HuH-7.5 (cell line): ENCODE measurements at regions not wholly inside any gene's neighbourhood (a gene's known extent, or its start where the extent isn't known, plus 50 kb on each side); places are given as distances from the start of the nearest gene placed in this dataset.

Experiments used
- DNase-seq: peaks from one replicate; pipeline ENCODE4 v3.0.0; 2011; ENCODE audit warnings: low spot score

DNA sequence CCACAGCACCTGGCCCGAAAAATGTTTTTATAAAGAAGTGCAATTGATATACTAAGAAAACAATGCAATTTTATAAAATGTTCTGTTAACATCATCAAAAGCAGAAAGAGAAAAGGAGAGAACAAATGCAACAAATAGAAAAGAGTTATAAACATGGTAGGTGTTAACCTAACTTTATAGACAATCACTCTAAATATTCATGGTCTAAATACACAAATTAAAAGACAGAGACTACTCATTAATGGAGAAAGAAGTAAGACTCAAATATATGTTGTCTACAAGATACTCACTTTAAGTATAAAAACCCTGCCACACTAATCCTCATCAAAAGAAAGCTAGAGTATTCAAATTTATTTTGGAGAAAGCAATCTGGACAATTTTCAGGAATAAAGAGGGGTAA is 425.3 kb upstream of the ANKRD30A start:
- no peak for DNase-seq

DNA sequence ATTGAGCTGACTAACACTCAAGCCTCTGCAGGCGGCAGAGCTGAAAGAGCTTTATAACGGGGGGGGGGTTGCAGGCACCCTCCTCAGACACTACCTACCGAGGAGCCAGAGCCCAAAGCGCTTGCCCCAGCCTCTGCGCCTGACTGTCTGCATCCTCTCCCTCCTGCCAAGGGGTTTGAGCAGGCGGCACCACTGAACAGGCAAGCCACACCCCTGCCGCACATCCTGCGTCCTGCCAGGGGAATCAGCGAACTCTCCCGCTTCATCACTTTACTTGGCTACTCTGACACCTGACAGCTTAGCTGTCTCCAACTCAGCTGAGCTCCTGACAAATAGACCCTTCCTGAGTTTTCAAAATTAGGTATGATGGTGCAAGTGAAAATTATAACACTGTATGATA is 432.6 kb upstream of the ANKRD30A start:
- DNase-seq: no peak

- no peak for DNase-seq
Observed at GRCh38 chr10:36688717-36689116, 436.7 kb upstream of the ANKRD30A start.

- no peak for DNase-seq
Observed at GRCh38 chr10:36683421-36683820, 442.0 kb upstream of the ANKRD30A start.

GRCh38 chr10:36681751-36682632 is 443.4 kb upstream of the ANKRD30A start:
- peak; percentile 11 for DNase-seq

DNA sequence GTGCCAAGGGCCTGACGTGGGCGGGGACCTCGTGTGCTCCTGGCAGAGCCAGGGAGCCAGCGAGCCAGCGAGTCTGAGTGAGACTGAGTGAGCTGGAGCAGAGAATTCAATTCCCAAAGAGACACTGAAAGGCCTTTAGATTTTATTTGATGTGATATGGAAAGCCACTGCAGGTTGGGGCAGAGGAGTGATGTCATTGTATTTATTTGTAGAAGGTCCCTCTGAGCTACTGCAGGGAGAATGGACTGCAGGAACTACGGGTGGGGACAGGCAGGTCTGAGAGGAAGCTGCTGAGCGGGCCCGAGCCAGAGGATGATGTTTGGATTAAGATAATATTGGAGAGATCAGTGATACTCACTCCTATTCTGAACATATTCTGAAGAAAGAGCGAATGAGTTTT is 445.8 kb upstream of the ANKRD30A start:
- no peak for DNase-seq

GRCh38 chr10:36677431-36677768 is 448.0 kb upstream of the ANKRD30A start:
- DNase-seq: no peak

DNA sequence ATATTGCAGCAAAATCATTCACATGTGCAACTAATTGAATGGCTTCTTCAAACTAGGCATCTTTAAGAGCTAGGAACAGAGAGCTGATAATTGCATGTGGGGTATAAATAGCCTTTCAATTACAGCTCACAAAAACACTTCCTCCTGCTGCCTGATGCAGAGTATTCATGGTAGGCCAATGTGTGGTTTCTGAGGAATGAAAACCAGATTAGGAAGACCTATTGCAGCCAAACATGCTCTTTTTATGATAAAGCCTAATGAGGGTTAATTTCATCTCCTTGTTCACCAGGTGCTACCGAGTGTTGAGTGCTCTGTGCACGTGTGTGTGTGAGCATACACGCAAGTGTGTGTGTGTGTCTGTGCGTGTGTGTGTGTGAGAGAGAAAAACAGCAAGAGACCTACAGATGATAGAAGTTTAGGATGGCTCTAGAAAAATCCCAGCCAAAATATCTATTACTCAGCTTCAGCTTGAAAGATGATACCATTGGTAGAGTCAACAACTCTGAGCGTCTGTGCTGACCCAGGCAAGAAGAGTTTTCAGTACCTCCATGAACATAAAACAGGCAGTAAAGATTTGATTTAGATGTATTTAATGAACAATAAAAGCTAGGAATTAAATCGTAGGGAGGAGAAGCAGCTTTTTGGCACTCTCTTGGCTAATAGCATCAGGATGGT is 448.5 kb upstream of the ANKRD30A start:
- DNase-seq: no peak

GRCh38 chr10:36676321-36676720 is 449.1 kb upstream of the ANKRD30A start:
- DNase-seq: no peak

DNA sequence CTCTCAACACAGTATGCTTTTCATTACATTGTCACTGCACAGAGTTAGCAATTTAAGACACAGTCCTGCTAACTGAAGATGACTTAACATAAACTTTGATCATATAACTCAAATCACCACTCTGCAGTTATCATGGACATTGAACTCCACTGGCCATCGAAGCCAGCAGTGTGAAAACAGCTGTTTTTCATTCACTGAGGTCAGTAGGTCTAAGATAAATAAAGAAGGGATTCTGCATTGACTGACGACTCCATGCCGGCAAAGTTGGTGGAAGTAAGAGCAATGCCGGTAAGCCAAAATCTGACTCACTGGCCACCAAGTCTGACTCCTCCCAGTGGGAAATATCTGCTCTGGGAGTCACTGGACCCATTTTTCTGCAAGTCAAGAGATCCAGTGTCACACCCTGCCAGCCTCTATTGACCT is 449.9 kb upstream of the ANKRD30A start:
- DNase-seq: no peak

GRCh38 chr10:36671607-36672006 is 453.8 kb upstream of the ANKRD30A start:
- no peak for DNase-seq

DNA sequence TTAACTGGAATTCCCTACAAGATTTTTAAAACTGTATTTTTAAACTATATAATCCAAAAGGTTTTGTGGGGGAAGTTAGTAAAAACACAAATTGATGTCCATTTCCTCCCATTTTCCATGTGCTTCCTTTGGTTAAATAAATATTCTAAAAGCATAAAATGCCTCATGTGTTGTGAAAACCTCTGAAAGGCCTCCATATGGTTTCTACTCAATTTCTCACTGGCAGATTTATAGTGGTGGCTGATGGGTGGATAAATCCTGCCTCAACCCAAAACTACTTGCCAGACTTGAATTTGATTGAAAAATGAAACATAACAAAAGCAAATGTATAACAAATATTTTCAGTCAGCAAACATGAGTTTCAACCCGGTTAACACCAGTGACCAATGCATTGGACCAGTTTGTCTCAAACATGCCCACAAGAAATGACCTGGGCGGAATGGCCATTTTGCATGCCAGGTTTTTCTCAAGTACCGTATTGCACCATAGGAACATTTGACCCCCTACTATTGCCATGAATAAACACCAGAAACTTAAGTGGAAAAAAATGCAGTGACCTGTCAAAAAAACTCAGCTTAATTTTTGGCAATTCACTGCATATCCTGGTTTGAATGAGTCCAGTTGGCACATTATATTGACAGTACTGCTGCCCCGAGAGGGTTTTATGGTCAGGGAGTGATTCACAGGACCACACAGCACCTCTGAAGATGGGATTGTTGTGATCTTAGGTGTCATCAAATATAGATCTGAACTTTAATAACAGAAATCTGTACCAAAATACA is 454.6 kb upstream of the ANKRD30A start:
- DNase-seq: no peak

GRCh38 chr10:36669615-36670352 is 455.6 kb upstream of the ANKRD30A start:
- no peak for DNase-seq

- no peak for DNase-seq
Observed at GRCh38 chr10:36666451-36666850, 458.9 kb upstream of the ANKRD30A start.

DNA sequence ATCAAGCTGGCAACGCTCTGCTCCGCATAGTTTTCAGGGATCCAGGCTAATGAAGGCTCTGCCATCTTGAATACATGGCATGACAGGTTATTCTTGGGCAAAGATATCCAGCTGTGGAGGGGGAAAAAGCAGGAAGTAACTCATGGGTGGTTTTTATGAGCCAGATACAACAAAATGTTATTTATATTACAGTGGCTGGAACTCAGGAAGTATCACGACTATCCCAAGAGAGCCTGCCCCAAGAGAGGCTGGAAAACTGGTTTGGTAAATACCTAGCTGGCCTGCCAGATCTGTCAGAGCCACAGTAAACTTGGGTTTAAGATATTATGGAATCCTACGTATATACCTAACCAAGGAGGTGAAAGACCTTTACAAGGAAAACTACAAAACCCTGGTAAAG is 462.8 kb upstream of the ANKRD30A start:
- no peak for DNase-seq

DNA sequence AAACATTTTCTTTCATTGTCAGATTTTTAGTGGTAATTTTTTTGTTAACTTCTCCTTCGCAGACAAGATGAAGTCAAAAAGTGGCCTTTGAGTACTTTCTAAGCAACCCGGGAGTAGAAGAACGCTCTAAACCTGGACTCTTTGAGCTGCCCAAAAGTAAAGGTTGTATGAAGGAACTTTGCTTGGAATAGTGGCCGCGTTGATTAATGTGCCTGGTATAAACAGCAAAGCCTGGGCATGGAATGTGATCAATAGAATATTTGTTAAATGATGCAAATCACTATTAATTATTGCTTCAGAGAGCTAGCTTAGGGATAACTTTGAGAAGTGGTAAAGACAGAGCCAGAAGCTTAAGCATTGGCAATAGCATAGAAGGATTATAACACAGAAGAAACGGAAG is 475.1 kb upstream of the ANKRD30A start:
- no peak for DNase-seq

GRCh38 chr10:36647540-36647939 is 477.9 kb upstream of the ANKRD30A start:
- no peak for DNase-seq

GRCh38 chr10:36640626-36641025 is 484.8 kb upstream of the ANKRD30A start:
- DNase-seq: no peak

DNA sequence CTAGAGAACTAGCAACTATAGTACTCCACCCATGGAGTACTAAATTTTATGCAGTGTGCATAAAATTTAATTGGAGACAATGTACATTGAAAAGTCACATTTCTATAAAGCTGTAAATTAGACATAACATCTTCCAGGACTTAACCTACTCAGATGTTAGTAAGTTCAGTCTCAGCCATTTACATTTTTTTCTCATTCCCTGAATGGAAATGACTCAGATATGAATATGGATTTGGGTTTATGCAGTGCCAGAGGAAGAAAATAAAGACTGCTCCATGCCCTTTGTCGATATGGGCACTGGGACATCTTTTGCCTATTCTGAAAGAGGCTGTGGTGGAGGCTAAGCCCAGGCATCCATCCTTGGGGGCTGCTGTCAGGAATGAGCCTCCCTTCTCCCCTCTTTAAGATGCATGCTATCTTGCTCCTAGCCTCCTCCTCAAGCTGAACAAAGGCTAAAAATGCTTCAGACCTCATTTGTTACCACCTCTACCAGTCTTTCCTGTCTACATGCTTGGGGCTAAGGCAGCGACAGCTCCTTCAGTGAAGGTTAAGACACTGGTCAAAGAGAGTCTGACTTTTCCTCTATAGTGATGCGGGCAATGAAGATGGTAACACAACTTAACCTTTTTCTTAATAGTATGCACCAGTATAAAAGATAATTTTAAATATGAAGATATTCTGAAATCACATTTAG is 486.8 kb upstream of the ANKRD30A start:
- DNase-seq: no peak

DNA sequence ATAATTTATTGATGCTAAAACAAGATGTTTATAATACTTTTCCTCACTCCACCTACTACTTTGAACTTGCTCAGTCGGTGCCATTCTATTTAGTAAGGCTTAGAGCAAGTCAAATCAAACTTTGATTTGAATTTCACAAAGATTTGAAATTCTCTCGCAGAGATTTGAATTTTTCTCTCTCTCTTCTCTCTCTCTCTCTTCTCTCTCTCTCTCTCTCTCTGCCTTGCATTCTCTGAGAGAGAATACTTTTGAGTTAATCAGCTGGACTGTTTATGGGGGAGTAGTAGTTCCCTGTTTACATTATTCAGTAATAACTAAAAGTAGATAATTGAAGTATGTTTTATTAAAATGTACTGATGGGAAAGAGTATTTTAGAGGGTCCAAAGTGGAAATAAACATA is 488.5 kb upstream of the ANKRD30A start:
- DNase-seq: no peak

- DNase-seq: no peak
Observed at GRCh38 chr10:36636285-36636839, 489.0 kb upstream of the ANKRD30A start.
